ENCODE measurements at regions not wholly inside any gene's neighbourhood (a gene's known extent, or its start where the extent isn't known, plus 50 kb on each side); places are given as distances from the start of the nearest gene placed in this dataset.

- TF ChIP-seq FOXK1 (CRISPR knock-in tag; IDR thresholded peaks at IDR 0.05) (no peak), SMAD4 (CRISPR knock-in tag; IDR thresholded peaks at IDR 0.05) (no peak), EMX1 (CRISPR knock-in tag; IDR thresholded peaks at IDR 0.05) (no peak), CBFB (CRISPR knock-in tag; IDR thresholded peaks at IDR 0.05; ENCODE audit: low read depth) (no peak), ZNF416 (CRISPR knock-in tag; IDR thresholded peaks at IDR 0.05) (no peak), ETV6 (CRISPR knock-in tag; IDR thresholded peaks at IDR 0.05) (no peak), HMGA2 (CRISPR knock-in tag; IDR thresholded peaks at IDR 0.05) (no peak), FOXJ3 (CRISPR knock-in tag; IDR thresholded peaks at IDR 0.05; ENCODE audit: borderline replicate concordance) (no peak), ESRRA (CRISPR knock-in tag; IDR thresholded peaks at IDR 0.05; ENCODE audit: borderline replicate concordance) (no peak), SMAD3 (CRISPR knock-in tag; IDR thresholded peaks at IDR 0.05; ENCODE audit: borderline replicate concordance) (no peak), E2F1 (CRISPR knock-in tag; IDR thresholded peaks at IDR 0.05) (no peak), ATF2 (CRISPR knock-in tag; IDR thresholded peaks at IDR 0.05; ENCODE audit: borderline replicate concordance, low read depth) (no peak), GABPB1 (CRISPR knock-in tag; IDR thresholded peaks at IDR 0.05) (no peak), ZNF138 (CRISPR knock-in tag; conservative IDR thresholded peaks at IDR 0.05) (no peak), ZNF423 (CRISPR knock-in tag; IDR thresholded peaks at IDR 0.05) (no peak)
- TF ChIP-seq, protein P1, sequence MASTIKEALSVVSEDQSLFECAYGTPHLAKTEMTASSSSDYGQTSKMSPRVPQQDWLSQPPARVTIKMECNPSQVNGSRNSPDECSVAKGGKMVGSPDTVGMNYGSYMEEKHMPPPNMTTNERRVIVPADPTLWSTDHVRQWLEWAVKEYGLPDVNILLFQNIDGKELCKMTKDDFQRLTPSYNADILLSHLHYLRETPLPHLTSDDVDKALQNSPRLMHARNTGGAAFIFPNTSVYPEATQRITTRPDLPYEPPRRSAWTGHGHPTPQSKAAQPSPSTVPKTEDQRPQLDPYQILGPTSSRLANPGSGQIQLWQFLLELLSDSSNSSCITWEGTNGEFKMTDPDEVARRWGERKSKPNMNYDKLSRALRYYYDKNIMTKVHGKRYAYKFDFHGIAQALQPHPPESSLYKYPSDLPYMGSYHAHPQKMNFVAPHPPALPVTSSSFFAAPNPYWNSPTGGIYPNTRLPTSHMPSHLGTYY (CRISPR knock-in tag; IDR thresholded peaks at IDR 0.05) = no peak
- TF ChIP-seq, protein P2, sequence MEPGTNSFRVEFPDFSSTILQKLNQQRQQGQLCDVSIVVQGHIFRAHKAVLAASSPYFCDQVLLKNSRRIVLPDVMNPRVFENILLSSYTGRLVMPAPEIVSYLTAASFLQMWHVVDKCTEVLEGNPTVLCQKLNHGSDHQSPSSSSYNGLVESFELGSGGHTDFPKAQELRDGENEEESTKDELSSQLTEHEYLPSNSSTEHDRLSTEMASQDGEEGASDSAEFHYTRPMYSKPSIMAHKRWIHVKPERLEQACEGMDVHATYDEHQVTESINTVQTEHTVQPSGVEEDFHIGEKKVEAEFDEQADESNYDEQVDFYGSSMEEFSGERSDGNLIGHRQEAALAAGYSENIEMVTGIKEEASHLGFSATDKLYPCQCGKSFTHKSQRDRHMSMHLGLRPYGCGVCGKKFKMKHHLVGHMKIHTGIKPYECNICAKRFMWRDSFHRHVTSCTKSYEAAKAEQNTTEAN (CRISPR knock-in tag; IDR thresholded peaks at IDR 0.05) = no peak
- TF ChIP-seq, protein P3, sequence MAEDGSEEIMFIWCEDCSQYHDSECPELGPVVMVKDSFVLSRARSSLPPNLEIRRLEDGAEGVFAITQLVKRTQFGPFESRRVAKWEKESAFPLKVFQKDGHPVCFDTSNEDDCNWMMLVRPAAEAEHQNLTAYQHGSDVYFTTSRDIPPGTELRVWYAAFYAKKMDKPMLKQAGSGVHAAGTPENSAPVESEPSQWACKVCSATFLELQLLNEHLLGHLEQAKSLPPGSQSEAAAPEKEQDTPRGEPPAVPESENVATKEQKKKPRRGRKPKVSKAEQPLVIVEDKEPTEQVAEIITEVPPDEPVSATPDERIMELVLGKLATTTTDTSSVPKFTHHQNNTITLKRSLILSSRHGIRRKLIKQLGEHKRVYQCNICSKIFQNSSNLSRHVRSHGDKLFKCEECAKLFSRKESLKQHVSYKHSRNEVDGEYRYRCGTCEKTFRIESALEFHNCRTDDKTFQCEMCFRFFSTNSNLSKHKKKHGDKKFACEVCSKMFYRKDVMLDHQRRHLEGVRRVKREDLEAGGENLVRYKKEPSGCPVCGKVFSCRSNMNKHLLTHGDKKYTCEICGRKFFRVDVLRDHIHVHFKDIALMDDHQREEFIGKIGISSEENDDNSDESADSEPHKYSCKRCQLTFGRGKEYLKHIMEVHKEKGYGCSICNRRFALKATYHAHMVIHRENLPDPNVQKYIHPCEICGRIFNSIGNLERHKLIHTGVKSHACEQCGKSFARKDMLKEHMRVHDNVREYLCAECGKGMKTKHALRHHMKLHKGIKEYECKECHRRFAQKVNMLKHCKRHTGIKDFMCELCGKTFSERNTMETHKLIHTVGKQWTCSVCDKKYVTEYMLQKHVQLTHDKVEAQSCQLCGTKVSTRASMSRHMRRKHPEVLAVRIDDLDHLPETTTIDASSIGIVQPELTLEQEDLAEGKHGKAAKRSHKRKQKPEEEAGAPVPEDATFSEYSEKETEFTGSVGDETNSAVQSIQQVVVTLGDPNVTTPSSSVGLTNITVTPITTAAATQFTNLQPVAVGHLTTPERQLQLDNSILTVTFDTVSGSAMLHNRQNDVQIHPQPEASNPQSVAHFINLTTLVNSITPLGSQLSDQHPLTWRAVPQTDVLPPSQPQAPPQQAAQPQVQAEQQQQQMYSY (CRISPR knock-in tag; IDR thresholded peaks at IDR 0.05) = no peak
- TF ChIP-seq, protein P4, sequence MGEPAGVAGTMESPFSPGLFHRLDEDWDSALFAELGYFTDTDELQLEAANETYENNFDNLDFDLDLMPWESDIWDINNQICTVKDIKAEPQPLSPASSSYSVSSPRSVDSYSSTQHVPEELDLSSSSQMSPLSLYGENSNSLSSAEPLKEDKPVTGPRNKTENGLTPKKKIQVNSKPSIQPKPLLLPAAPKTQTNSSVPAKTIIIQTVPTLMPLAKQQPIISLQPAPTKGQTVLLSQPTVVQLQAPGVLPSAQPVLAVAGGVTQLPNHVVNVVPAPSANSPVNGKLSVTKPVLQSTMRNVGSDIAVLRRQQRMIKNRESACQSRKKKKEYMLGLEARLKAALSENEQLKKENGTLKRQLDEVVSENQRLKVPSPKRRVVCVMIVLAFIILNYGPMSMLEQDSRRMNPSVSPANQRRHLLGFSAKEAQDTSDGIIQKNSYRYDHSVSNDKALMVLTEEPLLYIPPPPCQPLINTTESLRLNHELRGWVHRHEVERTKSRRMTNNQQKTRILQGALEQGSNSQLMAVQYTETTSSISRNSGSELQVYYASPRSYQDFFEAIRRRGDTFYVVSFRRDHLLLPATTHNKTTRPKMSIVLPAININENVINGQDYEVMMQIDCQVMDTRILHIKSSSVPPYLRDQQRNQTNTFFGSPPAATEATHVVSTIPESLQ (CRISPR knock-in tag; IDR thresholded peaks at IDR 0.05) = no peak
- no peaks in the 10 kb centered on the region for H3K36me3 Mint-ChIP-seq
- ChIA-PET CTCF (no interaction called here), POLR2A (no interaction called here)
- H3K9me3 Mint-ChIP-seq = peaks cover 3% of the 10 kb centered on the region; the same call in 1 of the 2 replicates
- DNase-seq (ENCODE audit: low spot score) (no peak), ATAC-seq (no peak)
- no peaks in the 10 kb centered on the region for H3K4me1 Mint-ChIP-seq
- H3K27ac Mint-ChIP-seq = no peak overlapping the region
- H3K27me3 Mint-ChIP-seq (ENCODE audit: low read depth) = no peaks in the 10 kb centered on the region
- no peak overlapping the region for H3K4me3 Mint-ChIP-seq
Measured at GRCh38 chr18:33924576-33924975, 300.1 kb downstream of the NOL4 start.

Measured in WTC11 (cell line).